ENCODE measurements at regions not wholly inside any gene's neighbourhood (a gene's known extent, or its start where the extent isn't known, plus 50 kb on each side); places are given as distances from the start of the nearest gene placed in this dataset.

DNA sequence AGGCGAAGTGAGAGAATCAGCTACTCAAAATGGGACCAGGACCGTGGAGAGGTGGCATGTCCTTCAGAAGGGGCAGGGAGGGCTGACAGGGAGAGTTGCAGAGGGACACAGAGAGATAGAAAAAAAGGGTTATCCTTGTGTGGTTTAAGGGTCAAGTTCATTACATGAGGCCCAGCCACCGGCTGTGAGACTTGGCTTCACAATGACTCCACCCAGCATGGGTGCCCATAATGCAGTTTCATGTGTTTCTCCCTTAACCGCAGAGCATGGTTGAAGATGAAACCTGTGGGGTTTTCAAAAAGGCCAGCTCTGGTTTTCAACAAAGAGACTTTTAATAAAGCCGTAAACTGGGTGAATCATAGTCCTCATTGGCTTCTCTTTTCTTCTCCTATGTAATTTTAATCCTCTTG, 164.6 kb downstream of the KLF5 start:
- no peak for DNase-seq

DNA sequence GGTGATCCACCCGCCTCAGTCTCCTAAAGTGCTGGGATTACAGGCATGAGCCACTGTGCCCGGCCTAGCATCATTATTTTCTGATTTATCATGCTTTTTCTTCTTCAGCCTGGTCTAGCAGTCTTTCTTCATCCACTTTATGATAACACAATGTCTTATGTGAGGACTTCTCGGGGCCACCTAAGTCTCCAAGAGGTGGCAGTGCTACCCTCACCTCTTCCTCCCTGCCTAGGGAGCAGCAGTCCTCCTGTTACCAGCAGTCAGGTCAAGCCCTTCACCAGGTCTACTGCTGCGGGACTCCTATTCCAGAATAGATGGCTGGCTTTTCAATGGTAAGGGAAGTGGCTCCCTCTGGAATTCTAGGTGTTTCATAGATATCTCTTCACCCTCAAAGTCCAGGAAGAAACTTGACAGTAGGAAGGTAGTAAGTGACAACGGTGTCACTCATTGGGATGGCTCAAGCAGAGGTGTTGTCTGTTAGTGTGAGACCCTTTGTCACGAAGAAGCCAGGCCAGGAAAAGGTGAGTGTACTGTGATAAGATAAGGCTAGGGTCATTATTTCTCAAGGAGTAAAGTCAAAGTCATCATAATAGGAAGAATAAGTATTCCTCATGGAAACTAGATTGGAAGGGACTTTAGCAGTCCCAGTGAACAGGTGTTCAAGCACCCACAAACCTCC, 164.0 kb downstream of the KLF5 start:
- DNase-seq: no peak

DNA sequence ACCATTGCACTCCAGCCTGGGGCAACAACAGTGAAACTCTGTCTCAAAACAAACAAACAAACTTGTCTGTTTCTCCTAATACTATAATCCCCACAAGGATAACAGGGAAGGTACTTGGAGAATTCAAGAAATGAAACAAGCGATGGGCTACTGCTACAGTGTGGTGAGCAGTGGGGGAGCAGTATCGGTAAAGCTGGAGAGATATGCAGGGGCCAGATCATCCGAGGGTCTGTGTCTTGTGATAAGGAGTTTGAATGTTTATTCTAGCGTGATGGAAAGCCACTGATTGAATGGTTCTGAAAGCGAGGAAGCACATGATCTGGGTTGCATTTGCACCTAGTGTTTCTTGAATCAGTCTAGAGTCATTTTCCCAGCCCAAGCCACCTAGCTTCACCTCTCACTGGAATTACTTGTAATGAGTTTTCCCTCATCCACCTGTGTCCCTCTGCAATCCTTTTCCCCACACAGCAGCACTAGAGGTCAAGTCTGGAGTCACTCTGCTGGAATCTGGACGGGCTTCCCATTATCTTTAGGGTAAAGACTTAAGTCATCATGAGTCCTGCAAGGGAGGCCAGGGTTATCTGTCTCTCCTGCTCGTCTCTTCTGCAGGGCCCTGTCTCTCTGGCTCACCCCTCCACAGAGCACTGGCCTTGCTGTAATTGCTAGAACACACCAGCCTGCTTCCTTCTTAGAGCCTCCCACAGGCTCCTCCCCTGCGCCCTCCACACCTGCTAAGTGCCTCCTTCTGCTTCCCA, 162.3 kb downstream of the KLF5 start:
- DNase-seq: no peak

DNA sequence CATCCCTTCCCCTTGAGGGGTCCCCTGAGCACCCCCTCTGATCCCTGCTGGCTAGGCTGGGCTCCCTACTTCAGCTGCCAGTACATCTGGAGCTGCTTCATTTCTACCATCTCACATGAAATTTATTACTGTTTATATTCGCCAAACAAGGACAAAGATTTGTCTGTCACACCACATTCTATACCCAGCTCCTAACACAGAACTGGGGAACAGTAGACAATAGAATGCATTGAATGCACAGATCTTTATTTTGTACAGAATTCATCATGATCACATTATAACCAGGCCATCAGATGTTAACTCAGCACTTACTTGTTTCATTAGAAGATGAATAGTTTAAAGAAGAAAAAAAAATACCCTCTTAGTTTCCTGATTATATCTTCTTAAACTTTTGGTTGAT, 159.4 kb downstream of the KLF5 start:
- no peak for DNase-seq

DNA sequence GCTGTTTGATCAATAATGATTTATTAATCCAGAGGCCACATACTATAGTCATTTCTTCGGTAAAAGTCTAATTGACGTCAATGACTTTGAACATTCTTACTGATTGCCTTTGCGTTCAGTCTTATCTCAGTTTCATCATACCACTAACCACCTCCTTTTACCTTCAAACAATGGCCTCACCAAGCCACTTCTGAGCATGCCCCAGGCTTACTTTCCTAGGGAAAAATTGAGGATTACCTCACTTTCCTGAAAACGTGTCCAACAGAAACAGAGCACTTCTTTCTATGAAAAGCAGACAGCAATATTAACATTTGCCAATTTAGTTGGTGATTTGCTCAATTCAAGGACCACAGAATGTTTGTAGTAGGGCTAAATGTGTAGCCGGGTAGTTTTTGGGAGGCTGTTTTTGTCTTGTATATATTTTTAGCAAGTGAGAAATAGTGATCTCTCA, 157.6 kb downstream of the KLF5 start:
- DNase-seq: no peak

DNA sequence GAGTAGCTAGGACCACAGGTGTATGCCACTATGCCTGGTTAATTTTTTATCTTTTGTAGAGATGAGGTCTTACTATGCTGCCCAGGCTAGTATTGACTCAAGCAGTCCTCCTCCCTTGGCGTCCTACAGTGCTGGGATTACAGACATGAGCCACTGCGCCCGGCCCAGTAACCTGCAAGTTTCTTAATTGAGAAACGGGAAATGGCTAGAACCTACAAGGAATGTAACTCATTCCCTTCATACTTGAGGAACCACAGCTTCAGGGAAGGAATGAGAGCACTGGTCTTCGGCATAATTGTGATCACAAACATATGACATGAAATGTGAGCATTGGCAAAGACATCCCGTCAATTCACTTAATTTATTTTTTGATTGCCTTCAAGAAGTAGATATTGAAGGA, 157.0 kb downstream of the KLF5 start:
- no peak for DNase-seq

DNA sequence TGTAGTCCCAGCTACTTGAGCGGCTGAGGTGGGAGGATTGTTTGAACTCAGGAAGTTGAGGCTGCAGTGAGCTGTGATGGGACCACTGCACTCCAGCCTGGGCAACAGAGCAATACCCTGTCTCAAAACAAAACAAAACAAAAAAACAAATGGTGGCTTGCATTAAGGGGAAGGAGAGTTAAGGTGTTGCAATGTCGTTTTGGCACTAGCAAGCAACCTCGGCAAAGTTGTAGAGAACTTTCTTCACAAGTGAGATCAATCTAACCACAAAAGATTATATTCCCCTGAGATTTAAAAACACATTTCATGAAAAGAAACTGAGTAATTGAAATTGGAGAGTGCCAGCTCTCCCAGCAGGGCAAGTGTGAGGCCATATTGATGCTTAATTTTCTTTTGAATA, 153.7 kb downstream of the KLF5 start:
- DNase-seq: no peak

DNA sequence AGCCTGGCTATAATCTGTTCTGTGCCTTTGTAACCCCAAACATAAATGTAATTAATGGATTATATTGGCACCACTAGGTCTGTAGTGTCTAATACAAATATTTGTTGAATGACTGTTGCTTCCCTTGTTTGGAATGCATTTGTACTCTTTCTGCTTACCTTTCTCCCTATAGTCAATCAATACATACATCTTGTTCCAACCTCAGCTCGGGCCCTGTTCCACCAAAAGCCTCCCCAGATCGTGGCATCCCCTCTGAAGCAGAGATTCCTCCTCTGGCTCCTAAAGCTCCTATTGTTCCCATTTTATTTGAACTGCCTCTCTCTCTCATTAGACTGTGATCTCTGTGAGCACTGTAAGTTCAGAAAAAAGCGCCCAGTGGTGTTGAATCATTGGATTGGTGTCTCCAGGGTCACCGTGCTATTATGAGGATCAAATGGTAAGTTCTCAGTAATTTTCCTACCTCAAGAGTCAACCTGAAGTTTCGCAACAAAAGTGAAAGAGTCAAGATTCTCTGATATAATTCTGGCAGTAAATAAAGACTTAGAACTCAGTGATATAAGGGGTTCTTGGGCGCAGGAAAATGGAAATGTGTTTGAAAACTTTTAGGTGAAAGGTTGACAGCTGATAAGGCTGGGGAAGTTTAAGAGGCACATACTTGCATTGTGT, 151.5 kb downstream of the KLF5 start:
- no peak for DNase-seq

DNA sequence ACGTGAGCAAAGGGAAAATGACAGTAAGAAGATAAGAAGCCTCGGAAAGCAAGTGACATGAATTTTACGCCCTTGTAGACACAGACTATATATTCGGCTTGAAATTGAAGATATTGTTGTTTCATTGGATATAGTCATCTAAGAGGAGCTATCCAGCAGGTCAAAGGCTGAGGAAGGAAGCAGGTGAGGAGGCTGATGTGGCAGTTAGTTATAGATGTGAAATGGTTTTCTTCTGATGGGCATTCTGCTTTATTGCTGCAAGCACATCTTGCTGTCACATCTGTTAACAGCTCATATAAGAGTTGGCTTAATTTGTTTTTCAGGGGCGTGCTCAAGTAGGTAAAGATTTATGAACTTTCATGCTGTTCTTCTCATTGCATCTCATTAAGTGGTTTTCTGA, 146.1 kb downstream of the KLF5 start:
- DNase-seq: no peak

DNA sequence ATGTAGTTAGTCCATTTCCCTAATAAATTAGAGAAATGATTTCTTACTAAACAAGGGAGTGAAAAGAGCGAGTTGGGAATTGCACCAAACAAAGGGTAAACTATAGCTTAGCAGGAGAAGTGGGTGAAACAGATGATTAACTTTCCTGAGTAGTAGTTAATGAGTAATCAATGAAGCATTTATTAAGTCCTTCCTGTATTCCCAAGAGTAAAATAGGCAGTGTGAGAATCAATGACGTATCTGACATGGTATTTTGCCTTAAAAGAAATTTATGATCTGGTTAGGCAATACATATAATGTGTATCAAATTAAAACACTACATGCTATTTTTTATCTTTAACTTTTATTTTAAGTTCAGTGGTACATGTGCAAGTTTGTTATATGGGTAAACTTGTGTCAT, 142.8 kb downstream of the KLF5 start:
- no peak for DNase-seq

DNA sequence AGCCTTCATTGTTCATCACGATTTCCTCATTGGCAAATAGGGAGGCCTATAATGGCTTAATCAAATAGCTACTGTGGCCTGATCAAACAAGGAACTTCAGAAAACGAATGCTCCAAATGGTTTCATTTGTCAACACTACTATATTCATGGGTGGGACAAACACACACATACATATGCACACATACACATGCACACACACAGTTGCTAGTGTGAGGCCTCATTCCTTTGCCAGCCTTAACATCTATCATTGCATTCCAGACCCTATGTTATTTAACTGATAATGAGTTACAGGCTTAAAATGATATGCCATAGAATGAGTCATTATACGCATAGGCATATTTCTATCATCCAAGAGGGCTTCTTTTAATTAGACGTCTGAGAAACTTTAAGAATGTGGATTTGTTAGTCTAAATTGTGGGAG, 140.2 kb downstream of the KLF5 start:
- no peak for DNase-seq

DNA sequence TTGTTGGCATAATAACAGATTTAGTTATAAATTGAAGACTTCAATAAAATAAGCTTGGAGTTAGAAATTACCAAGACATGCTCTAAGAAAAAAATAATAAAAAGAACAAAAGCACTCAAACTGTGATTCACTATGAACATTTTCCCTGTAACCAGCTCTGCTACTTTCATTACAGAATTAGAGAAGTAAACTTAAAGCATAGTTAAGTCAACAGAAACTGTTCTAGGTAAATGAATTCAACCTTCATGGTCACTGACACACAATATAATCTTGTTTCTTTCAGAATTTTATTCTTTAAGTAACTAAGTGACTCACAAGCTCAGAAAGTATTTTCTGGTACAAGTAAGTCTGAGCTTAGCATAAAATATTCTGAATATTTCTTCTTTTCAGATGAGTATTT, 136.3 kb downstream of the KLF5 start:
- DNase-seq: no peak

DNA sequence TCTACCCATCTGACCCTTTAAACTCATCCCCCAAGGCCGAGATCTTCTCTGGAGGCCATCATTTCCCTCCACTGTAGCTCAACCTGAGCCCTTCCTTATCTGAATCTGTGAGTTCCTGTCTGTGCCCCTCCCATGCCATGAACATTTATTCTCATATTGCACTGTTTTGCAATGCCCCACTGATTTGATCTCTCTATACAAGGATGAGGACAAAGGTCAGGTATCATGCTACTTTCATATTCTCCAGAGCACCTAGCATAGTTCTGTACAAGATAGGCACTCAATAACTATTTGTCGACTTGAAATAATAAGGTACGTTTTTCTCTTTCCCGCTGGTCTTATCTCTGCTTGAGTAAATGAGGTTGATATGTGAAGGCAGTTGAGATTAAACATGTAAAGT, 135.5 kb downstream of the KLF5 start:
- no peak for DNase-seq

DNA sequence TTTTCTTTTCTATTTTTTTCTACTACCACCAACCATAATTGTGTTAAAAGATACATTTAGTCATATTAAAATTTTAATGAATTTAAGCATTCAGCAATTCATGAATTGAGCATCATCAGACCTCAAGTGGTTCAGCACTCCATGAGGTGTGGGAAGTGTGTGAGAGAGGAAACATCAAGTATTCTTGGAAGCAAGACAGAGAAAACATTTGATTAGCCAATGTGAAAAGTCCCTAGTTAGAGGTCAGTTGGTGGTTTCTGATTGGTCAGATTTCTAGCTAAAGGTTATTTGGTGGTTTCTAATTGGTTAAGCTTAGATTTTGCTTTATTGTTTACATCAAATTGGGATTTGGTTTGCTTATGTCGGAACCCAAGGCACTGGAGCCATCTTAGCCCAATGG, 134.7 kb downstream of the KLF5 start:
- no peak for DNase-seq

DNA sequence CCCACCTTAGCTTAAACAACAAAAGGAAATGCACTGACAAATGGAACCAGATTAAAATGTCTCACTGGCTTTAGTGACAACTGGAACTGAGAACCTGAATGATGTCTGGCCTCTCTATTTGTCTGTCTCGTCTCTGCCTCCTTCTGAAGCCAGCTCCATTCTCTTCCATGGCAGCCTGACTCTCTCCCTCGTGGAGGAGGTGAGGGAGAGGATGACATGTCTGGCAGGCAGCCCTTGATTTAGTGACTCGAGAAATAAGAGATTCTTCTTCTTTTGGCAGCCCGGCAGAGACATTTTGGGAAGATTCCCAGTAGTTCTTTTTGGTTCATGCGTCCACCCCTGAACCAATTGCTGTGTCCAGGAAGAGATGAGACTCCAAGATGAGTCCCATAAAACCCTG, 131.7 kb downstream of the KLF5 start:
- no peak for DNase-seq

DNA sequence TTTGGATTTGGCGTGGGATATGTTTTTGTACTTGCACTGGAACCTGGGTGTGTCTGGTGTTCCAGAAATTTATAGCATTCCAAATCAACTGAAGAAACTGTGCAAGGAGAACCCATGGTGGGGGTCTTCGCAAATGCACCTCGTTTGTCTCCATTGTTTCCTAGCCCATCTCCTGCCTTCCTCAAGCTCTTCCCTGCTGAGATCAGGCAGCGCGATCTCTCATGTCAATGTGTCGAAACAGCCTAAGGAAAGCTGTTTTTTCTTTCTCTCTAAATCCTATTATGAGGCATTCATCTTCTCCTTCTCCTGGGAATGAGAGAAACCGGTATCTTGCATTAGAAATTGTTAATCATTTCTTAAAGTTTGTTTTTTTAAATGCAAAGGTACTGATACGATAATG, 131.0 kb downstream of the KLF5 start:
- no peak for DNase-seq

DNA sequence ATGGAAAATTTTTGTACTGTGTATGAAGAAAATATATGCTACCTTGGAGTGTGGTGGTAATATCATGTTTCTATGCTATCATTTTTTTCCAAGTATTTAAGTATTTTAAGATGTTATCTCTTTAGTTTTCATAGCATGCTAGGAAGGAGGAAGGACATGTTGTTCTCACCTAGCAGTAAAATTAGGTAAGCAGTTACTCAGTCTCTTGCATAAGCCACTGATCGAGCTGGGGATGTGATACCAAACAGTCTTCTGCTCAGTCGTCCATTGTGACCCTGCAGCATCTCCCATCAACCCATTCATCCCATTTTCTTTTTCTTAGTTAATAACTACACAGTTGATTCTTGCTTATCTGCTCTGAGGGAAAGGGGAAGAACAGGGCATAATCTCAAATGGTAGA, 130.6 kb downstream of the KLF5 start:
- no peak for DNase-seq

DNA sequence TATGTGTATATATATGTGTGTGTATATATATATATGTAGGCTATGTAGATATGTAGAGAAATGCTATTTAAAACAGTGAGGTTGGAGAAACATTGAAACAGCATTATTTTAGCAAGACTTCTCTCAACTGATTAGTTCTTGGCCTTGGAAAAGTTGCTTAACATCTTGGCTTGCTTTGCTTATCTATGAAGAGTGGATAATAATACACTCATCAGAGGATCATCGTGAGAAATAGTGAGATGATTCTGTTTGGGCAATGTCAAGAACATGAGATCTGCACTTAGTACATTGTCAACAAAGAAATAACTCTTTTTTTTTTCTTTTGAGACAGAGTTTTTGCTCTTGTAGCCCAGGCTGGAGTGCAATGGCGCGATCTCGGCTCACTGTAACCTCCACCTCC, 128.3 kb downstream of the KLF5 start:
- DNase-seq: no peak

DNA sequence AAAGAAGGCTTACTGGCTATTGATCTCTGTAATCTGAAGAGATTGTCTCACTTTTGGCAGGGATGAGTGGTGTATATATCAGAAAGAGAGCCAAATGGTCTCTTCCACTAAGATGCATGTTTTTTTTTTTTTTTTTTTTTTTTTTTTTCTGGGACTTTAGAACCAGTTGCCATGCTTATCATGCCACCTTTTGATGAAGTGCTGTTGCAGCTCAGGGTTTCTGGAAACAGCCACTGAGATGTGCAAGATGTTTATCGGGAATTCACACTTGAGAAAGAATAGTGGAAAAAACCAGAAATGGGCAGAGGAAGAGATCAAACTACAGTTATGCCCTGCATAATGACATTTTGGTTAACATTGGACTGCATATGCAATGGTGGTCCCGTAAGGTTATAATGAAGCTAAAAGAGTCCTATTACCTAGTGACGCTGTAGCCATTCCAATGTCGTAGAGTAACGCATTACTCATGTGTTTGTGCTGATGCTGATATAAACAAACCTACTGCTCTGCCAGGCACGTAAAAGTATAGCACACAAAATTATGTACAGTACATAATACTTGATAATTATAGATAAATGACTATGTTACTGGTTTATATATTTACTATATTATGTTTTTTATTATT, 121.0 kb downstream of the KLF5 start:
- DNase-seq: no peak

DNA sequence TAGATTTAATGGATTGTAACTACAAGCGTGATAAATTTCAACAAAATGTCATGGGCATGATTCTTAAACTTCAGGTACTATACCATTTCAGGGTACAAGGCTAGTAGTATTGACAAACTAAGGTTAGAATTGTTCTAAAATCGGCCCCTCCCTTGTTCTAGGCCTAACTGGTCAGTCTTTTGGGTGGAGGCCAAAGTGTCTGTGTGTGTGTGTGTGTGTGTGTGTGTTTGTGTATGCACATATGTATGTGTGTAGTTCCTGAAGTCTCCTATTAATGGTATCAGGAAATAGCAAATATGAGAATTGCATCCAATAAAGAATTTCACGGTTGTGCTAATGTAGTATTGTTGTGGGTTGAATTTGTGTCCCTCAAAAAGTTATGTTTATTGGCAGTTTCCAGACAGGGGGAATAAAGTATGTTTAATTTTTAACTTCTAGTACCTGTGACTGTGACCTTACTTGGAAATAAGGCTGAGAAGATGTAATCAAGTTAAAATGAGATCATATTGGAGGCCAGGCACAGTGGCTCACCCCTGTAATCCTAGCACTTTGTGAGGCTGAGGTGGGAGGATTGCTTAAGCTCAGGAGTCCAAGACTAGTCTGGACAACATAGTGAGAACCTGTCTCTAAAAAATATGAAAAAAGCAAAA, 119.2 kb downstream of the KLF5 start:
- DNase-seq: no peak

DNA sequence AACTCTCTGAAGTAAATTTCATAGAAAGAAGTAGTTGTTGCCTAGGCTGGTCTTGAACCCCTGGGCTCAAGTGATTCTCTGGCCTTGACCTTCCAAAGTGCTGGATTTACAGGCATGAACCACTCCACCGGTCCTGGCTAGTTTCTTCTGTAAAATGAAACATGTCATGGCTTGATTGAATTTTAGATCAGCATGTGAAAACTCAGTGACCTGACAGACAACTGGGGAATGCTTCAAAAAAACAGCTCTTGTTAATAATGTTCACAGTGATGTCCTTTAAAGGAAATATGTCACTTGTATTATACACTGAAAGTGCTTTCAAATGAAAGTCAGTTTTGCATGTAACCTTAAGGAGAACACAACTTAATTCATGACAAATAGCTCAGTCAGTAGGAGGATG, 118.2 kb downstream of the KLF5 start:
- DNase-seq: no peak

DNA sequence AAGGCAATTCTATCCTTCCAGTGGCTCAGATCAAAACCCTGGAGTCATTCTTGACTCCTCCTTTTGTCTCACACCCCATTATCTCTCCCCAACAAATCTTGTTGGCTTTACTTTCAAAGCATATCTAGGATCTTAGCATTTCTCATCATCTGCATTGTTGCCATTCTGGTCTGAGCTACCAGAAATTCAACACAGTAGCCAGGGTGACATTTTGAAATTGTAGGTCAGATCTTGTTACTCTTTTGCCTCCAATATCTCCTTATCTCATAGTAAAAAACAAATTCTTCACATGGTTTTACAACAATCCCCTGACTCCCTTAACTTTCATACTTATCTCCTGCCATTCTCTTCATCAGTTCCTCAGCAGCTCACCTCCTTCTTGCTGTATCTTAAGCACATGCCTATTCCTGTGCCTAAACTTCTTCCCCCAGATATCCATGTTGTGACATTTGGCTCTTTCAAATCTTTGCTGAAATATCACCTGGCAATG, 115.8 kb downstream of the KLF5 start:
- no peak for DNase-seq

DNA sequence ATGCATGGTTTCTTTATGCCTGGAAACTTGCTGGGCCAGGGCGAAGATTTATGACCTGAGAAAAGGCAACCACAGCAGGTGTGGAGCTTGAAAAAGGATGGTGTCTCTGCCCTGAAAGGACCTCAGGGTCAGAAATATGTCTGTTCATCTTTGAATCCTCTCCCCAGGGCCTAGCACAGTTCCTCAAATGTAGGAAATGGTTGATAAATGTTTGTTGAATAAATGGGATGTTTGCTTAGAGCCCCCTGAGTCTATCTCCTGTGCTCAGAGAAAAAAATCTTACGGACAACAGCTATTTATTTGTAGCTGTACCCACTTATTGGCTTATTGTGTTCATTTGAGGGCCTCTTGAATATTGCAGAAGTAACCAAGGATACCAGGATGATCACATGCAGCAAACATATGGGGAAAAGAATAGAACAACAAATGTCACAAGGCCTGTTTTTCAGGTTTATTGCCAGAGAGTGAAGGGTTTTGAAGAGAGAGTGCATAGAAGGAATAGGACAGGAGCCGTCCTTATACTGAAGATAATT, 114.5 kb downstream of the KLF5 start:
- DNase-seq: no peak
